CD14-positive monocyte (primary cell): ENCODE measurements at regions not wholly inside any gene's neighbourhood (a gene's known extent, or its start where the extent isn't known, plus 50 kb on each side); places are given as distances from the start of the nearest gene placed in this dataset.

Experiments used
- DNase-seq, 3 donors: peaks; one replicate each; pipeline ENCODE4 v3.0.0-alpha.2; 2011 to 2022
- H2AFZ ChIP-seq: 2 replicates; pipeline ENCODE4 v1.6.0; 2012; ENCODE audit warnings: mild to moderate bottlenecking, low read depth, low read length, inconsistent platforms; ENCODE audit not compliant: insufficient read depth, poor library complexity, severe bottlenecking
- H3K27ac ChIP-seq, 2 donors: 1 replicate in 1 of 2; 2 replicates in 1 of 2; pipeline ENCODE4 v1.5.1; 2012 to 2013; ENCODE audit warnings: low read length in 2 of 2, control low read depth in 1 of 2, inconsistent platforms in 1 of 2, low read depth in 1 of 2, mild to moderate bottlenecking in 1 of 2
- H3K27me3 ChIP-seq, 2 donors: one replicate each; pipeline versions ENCODE4 v1.6.0 to v1.6.1; 2011 to 2013; ENCODE audit warnings: low read length in 2 of 2; ENCODE audit not compliant: control insufficient read depth in 2 of 2, insufficient read depth in 2 of 2
- H3K36me3 ChIP-seq, 2 donors: replicated peaks in 1 of 2; 1 replicate in 1 of 2; 2 replicates in 1 of 2; pipeline versions ENCODE4 v1.5.1 to v1.6.1; 2012 to 2013; ENCODE audit warnings: low read length in 2 of 2, control low read depth in 1 of 2, inconsistent platforms in 1 of 2, mild to moderate bottlenecking in 1 of 2; ENCODE audit not compliant: insufficient read depth in 2 of 2, control insufficient read depth in 1 of 2
- H3K4me1 ChIP-seq, 2 donors: 1 replicate in 1 of 2; 2 replicates in 1 of 2; pipeline versions ENCODE4 v1.5.1 to v1.6.1; 2012 to 2013; ENCODE audit warnings: low read length in 2 of 2, control low read depth in 1 of 2, inconsistent platforms in 1 of 2, mild to moderate bottlenecking in 1 of 2, moderate library complexity in 1 of 2; ENCODE audit not compliant: insufficient read depth in 2 of 2, control insufficient read depth in 1 of 2
- H3K4me2 ChIP-seq: replicated peaks from 2 replicates; pipeline ENCODE3; 2012; ENCODE audit warnings: low read length, moderate library complexity, mild to moderate bottlenecking; ENCODE audit not compliant: poor library complexity, severe bottlenecking; ENCODE audit errors: extremely low read depth
- H3K4me3 ChIP-seq, 3 experiments: fragments of 200-600 bp in 1 of 3; sonication (generic) in 1 of 3; replicated peaks in 1 of 3; 1 replicate in 2 of 3; 2 replicates in 1 of 3; pipeline ENCODE4 v1.5.1; 2011 to 2013; ENCODE audit warnings: low read length in 3 of 3, mild to moderate bottlenecking in 3 of 3, control low read depth in 2 of 3, low read depth in 2 of 3, inconsistent platforms in 1 of 3, moderate library complexity in 1 of 3
- H3K79me2 ChIP-seq: 2 replicates; pipeline ENCODE4 v1.6.0; 2012; ENCODE audit warnings: mild to moderate bottlenecking, control low read depth, inconsistent platforms, low read length, moderate library complexity; ENCODE audit not compliant: insufficient read depth
- H3K9ac ChIP-seq: 2 replicates; pipeline ENCODE4 v1.6.0; 2017; ENCODE audit warnings: low read length, mild to moderate bottlenecking; ENCODE audit not compliant: insufficient read depth, poor library complexity, severe bottlenecking
- H3K9me3 ChIP-seq, 2 donors: replicated peaks in 1 of 2; 1 replicate in 1 of 2; 2 replicates in 1 of 2; pipeline versions ENCODE4 v1.5.1 to v1.6.1; 2012 to 2013; ENCODE audit warnings: low read length in 2 of 2, control low read depth in 1 of 2; ENCODE audit not compliant: control insufficient read depth in 1 of 2, insufficient read depth in 1 of 2
- H4K20me1 ChIP-seq: 2 replicates; pipeline ENCODE4 v1.6.0; 2012; ENCODE audit warnings: mild to moderate bottlenecking, low read length, control low read depth, moderate library complexity; ENCODE audit not compliant: insufficient read depth
- H3K27ac Mint-ChIP-seq, 7 donors: one replicate each; pipeline ENCODE4 v1.8.0; 2020; ENCODE audit warnings: mild to moderate bottlenecking in 7 of 7, mixed read lengths in 7 of 7, moderate library complexity in 6 of 7, inconsistent platforms in 2 of 7
- H3K27me3 Mint-ChIP-seq, 3 donors: one replicate each; pipeline ENCODE4 v1.8.0; 2021 to 2022; ENCODE audit warnings: low read depth in 3 of 3, mild to moderate bottlenecking in 3 of 3, mixed read lengths in 3 of 3, moderate library complexity in 3 of 3, inconsistent platforms in 1 of 3
- H3K36me3 Mint-ChIP-seq, 2 donors: one replicate each; pipeline ENCODE4 v1.8.0; 2020; ENCODE audit warnings: mixed read lengths in 2 of 2, inconsistent platforms in 1 of 2, mild to moderate bottlenecking in 1 of 2
- H3K4me1 Mint-ChIP-seq: one replicate; pipeline ENCODE4 v1.8.0; 2020; ENCODE audit warnings: mild to moderate bottlenecking, mixed read lengths
- H3K4me3 Mint-ChIP-seq, 2 donors: one replicate each; pipeline ENCODE4 v1.8.0; 2020; ENCODE audit warnings: mild to moderate bottlenecking in 2 of 2, mixed read lengths in 2 of 2, moderate library complexity in 1 of 2
- H3K9me3 Mint-ChIP-seq, 7 donors: one replicate each; pipeline ENCODE4 v1.8.0; 2020 to 2022; ENCODE audit warnings: mixed read lengths in 7 of 7, mild to moderate bottlenecking in 6 of 7, moderate library complexity in 6 of 7, inconsistent platforms in 2 of 7
- WGBS: methylation state at CpG from one replicate; pipeline ENCODE4 v1.1.5; 2013; ENCODE audit warnings: missing lambda C conversion rate; ENCODE audit not compliant: insufficient coverage; 5-methylcytosine and 5-hydroxymethylcytosine counted together
- intact Hi-C, 2 donors: fragments of 100-400 bp; cut with micrococcal nuclease; formaldehyde crosslinking; loops; one replicate each; pipeline versions ENCODE4 v1.15.0 to v1.15.1; 2023
- TF ChIP-seq, protein P1 (sequence below): fragments of 200-600 bp; IDR thresholded peaks from one replicate; pipeline ENCODE4 v1.8.0; 2022; ENCODE audit warnings: antibody characterized with exemption, mild to moderate bottlenecking

DNA sequence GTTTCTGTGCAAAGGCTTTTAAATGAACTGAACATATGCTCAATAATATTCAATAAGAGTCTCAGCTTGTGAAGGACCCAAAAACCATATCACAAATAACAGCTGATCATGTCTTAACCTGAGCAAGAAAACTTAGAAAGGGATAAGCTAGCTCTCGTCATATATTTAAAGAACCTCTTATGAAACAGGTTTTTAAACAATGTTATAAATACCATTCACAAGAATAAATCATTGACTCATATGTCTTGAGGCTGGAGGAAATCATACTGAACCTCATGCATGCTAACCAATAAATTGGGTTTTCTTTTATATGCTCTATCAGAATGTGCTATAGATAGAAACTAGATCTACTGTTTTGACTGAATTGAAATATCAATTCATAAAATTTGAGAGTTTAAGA is 426.9 kb downstream of the NOVA1 start:
- no peaks in the 10 kb centered on the region for H3K9me3 ChIP-seq
- intact Hi-C loops: no loop called here
- H3K4me3 Mint-ChIP-seq: no peak overlapping the region
- no peaks in the 10 kb centered on the region for H3K27me3 ChIP-seq
- no peaks in the 10 kb centered on the region for H3K36me3 ChIP-seq
- H3K4me1 ChIP-seq: no peaks in the 10 kb centered on the region
- no peak for DNase-seq
- H3K27ac ChIP-seq: no peak overlapping the region
- TF ChIP-seq, protein P1, sequence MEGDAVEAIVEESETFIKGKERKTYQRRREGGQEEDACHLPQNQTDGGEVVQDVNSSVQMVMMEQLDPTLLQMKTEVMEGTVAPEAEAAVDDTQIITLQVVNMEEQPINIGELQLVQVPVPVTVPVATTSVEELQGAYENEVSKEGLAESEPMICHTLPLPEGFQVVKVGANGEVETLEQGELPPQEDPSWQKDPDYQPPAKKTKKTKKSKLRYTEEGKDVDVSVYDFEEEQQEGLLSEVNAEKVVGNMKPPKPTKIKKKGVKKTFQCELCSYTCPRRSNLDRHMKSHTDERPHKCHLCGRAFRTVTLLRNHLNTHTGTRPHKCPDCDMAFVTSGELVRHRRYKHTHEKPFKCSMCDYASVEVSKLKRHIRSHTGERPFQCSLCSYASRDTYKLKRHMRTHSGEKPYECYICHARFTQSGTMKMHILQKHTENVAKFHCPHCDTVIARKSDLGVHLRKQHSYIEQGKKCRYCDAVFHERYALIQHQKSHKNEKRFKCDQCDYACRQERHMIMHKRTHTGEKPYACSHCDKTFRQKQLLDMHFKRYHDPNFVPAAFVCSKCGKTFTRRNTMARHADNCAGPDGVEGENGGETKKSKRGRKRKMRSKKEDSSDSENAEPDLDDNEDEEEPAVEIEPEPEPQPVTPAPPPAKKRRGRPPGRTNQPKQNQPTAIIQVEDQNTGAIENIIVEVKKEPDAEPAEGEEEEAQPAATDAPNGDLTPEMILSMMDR: no peak
- H3K27ac Mint-ChIP-seq: no peak overlapping the region
- H3K9ac ChIP-seq: no peak overlapping the region
- no peaks in the 10 kb centered on the region for H3K36me3 Mint-ChIP-seq
- no peak overlapping the region for H3K4me2 ChIP-seq
- H3K9me3 Mint-ChIP-seq: peaks cover 0 to 2% (median 0%) of the 10 kb centered on the region in 7 donors
- H3K79me2 ChIP-seq: no peaks in the 10 kb centered on the region
- no CpG with 5 or more reads among the region's 1 CpG for WGBS
- no peaks in the 10 kb centered on the region for H4K20me1 ChIP-seq
- no peak overlapping the region for H2AFZ ChIP-seq
- peaks cover 0 to 3% (median 0%) of the 10 kb centered on the region in 3 donors for H3K27me3 Mint-ChIP-seq
- no peaks in the 10 kb centered on the region for H3K4me1 Mint-ChIP-seq
- no peak overlapping the region for H3K4me3 ChIP-seq

DNA sequence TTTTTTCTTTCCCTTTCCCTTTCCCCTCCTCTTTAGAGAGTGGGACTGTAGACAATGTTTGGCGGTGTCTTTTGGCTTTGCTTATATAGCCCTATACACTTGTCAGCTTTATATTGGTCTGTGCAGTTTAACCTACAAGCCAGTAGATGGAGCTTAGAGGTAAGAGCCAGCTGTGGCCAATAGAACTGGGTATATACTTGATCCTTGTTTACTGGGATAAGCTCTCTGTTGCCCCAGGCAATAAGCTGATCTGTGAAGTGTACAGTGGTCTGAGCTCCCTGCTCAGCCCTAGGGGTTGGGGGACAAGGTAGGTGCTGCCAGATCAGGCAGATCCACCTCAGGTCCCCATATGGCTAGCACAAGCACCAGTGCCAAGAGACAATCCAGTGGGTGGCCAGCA is 434.1 kb downstream of the NOVA1 start:
- no peak overlapping the region for H3K4me3 Mint-ChIP-seq
- Histone ChIP-seq H2AFZ (no peak overlapping the region), H3K27me3 (no peaks in the 10 kb centered on the region), H4K20me1 (no peaks in the 10 kb centered on the region), H3K36me3 (no peaks in the 10 kb centered on the region), H3K4me1 (no peaks in the 10 kb centered on the region), H3K9me3 (no peaks in the 10 kb centered on the region), H3K4me2 (no peak overlapping the region), H3K4me3 (no peak overlapping the region), H3K9ac (no peak overlapping the region), H3K27ac (no peak overlapping the region), H3K79me2 (no peaks in the 10 kb centered on the region)
- H3K9me3 Mint-ChIP-seq: no peaks in the 10 kb centered on the region
- H3K36me3 Mint-ChIP-seq: no peaks in the 10 kb centered on the region
- TF ChIP-seq, protein P1: no peak
- no peak overlapping the region for H3K27ac Mint-ChIP-seq
- DNase-seq: no peak
- intact Hi-C loops: no loop called here
- H3K27me3 Mint-ChIP-seq: peaks cover 0 to 5% (median 0%) of the 10 kb centered on the region in 3 donors
- H3K4me1 Mint-ChIP-seq: no peaks in the 10 kb centered on the region
- WGBS: no CpG with 5 or more reads among the region's 1 CpG
